GM18907 (cell line): ENCODE measurements at regions not wholly inside any gene's neighbourhood (a gene's known extent, or its start where the extent isn't known, plus 50 kb on each side); places are given as distances from the start of the nearest gene placed in this dataset.

Experiments used
- ATAC-seq: cut with Tn5 transposase; IDR thresholded peaks from one replicate; pipeline ENCODE4 v1.9.1; 2021; ENCODE audit warnings: mild to moderate bottlenecking, moderate library complexity; ENCODE audit not compliant: unreplicated experiment

- ATAC-seq, result no peak
These were observed 100.1 kb downstream of the HLX start for GRCh38 chr1:220979371-220979770.

DNA sequence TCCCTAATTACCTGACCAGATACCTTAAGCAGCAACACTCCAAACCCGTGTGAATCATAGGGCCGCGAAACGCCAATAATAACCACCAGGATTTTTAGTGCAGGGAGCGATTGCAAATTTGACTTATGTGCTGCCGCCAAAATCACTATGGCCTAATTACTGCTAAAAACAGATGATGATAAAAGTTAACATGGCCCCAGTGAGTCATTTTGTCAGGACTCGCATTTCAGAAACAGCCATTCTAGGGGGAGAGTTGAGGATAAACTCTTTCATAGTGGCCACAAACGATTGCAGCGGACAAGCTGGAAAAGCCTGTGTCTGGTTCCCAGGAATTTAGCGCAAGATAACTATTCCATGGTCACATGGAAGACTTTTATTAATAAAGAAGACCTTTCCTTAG lies 103.4 kb downstream of the HLX start:
- ATAC-seq, result no peak

- no peak for ATAC-seq
These were observed 104.8 kb downstream of the HLX start for GRCh38 chr1:220983877-220984635.

DNA sequence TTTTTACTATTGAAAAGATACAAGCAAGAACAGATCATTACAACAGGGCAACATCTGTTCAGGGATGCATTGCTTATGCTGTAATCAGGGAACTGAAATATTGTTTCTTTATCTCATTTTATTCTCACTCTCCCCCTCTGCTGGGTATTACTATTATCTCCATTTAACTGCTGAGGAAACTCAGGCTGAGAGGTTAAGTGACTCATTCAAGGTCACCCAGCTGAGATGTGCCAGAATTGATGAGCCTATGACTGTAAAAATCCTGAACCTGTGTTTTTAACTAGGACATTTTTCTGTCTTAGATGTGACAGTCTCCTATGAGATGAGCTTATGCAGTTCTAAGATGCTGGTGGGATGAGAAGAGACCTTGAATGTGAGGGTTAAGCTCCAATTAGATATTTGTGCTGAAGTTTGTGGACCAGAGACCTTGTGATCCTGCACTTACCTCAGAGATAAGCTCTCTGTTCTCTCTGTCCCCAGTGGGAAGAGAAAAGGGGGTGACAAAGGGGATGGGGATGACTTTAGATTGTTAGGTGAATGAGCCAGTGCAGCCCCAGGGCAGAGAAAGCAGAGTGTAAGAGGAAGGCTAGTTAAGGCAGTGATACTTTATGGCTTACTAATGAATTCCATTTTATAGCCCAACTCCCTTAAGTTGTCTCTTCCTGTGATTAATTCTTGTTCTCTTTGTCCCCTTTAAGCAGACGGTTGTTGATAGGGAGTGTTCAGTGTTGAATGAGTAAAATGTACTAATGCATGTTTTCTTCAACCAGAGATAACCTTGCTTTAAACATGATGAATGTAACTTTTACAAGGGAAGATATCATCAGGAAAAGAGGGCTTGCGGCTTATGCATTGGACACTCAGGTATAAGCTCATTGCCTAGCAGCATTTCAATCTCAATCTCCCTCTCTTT lies 111.4 kb downstream of the HLX start:
- no peak for ATAC-seq

DNA sequence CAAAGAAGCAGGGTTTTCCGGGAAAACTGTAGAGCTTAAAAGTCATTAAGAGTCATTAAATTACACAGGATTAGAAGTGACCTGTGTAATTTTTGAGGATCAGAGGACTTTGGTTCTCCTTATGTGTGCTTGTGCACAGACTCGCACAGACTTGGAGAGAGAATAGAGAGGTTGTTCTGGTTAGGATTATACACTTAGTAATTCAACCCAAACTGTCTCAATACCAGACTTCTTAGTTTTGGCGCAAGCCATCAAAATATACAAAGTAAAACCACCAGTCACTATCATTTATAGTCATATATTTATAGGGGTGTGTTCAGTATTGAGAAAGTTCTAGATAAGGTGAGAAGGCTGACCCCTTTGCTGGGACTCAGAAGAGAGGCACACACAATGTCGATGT lies 112.3 kb downstream of the HLX start:
- no peak for ATAC-seq

- no peak for ATAC-seq
These were observed 112.9 kb downstream of the HLX start for GRCh38 chr1:220991959-220992704.

GRCh38 chr1:220992705-220993052 lies 113.4 kb downstream of the HLX start:
- no peak for ATAC-seq

- ATAC-seq, result no peak
These were observed 115.4 kb downstream of the HLX start for GRCh38 chr1:220994671-220995070.

GRCh38 chr1:220997791-220998190 lies 118.5 kb downstream of the HLX start:
- no peak for ATAC-seq

- no peak for ATAC-seq
These were observed 120.9 kb downstream of the HLX start for GRCh38 chr1:220999872-221000863.

GRCh38 chr1:221001167-221001566 lies 121.9 kb downstream of the HLX start:
- no peak for ATAC-seq

GRCh38 chr1:221002601-221003000 lies 123.4 kb downstream of the HLX start:
- ATAC-seq, result no peak

- ATAC-seq, result no peak
These were observed 131.9 kb downstream of the HLX start for GRCh38 chr1:221011145-221011544.

GRCh38 chr1:221012120-221012519 lies 132.9 kb downstream of the HLX start:
- no peak for ATAC-seq

DNA sequence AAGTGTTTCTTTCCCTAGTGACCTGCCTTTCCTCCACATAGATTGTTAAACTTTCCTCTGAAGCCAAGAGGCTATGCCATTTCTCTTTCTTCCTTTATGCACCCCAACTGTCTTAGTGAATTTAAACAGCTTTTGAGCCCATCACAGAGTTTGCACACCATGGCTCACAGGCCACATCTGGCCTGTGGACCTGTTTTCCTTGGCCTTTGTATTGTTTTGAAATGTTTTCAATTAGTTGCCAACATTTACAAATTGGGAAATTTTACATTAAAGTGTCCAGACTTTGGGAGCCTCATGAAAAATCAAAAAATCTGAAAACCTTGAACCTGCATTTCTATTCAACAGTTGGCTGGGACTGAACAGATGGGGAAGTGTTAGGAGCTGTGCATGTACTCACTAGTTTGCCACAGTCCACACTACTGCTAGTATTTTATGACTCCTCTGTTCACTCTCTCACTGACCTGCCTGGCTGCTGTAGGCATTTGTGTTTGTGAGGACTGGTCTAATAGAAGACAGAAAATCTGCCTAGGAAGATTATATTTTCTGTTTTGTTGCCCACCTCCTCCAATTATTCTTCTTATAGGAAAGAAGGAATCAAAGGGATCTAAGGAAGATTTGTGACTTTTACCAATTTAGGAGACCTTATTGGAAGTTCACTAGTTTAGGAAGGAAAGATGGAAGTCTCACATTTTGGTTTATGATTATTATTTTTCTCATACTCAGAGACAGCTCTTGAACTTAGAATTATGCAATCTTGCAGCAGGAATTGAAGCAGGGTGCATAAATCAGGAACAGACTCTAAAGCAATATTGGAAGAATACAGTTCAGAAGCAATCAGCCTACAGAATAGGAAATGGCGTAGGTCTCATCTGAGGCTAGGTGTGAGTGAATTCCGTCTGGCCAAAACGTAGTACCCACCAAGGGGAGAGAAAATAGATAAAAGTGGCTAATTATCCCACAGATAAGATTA lies 134.7 kb downstream of the HLX start:
- ATAC-seq, result no peak

GRCh38 chr1:221015159-221015790 lies 136.0 kb downstream of the HLX start:
- ATAC-seq, result no peak

- no peak for ATAC-seq
These were observed 137.5 kb downstream of the HLX start for GRCh38 chr1:221016751-221017150.

DNA sequence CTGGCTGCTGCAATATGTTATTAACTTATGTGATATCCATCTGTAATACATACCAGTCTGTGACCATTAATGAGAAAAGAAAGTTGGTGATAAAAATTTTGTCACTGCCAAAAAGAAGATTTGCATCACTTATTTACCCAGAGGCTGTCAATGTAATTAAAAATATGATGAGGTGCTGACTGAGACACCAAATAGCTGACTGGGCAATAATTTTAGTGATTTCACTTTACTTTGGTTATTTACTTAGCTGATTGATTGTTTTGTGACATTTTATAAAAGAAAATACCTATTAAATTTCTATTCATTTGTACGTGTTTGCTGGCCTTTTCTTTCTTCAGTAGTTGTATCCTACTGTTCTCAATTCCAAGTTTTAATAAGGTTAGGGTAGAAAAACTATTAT lies 139.2 kb downstream of the HLX start:
- ATAC-seq, result no peak

DNA sequence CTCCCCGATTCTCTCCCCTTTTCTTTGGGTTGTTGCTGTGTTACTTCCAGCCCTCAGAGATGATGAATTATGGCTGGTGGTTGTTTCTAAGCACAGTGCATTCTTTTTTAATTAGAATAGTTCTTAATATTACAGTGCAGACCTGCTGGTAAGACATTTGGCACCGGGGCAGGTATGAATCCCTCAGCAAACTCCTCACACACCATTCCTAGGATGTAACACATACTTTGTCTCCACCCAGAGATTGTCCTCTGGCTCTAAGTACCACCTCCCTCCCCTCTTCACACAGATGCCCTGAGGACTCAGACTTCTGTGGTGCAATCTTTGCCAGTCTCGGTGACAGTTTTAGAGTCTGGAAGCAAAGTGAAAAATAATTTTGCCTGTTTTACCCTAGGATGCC lies 143.1 kb downstream of the HLX start:
- ATAC-seq, result no peak
